ENCODE measurements at regions not wholly inside any gene's neighbourhood (a gene's known extent, or its start where the extent isn't known, plus 50 kb on each side); places are given as distances from the start of the nearest gene placed in this dataset.

DNA sequence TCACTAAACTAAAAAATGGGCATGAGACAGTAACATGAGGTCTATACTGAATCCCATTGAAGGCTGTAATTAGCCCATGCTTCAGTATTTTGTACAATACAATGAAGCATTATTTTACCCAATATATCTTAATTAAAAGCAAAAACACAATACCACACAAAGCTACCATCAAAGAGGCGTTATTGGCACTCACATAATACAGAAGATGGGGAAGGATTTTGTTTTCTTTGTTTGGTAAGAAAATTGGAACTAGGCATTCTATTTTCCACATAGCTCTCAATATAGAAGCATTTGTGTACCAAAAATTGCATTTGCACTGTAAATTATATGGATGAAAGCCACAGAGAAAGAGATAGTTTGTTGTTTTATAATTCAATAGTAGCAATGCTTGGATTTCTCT lies 761.0 kb downstream of the EFNA5 start:
- CTCF ChIA-PET = interaction anchor here (1.5 kb wide), 1 partner anchor 15 kb away, joined by 3 read pairs; no protein-coding TSS in a partner anchor
- no peak overlapping the region for H3K9ac ChIP-seq (replicated peaks; ENCODE audit: extremely low read depth, insufficient read depth, low read length)
- FAIRE-seq (no peak), DNase-seq (ENCODE audit: low read depth, low spot score) (no peak)
- H3K4me2 ChIP-seq (ENCODE audit: insufficient read depth, low read length) = no peak overlapping the region
- H3K4me1 ChIP-seq (ENCODE audit: control insufficient read depth, extremely low read depth, insufficient read depth, low read length) = no peaks in the 10 kb centered on the region
- dilution Hi-C loops (cut with MboI; ENCODE audit: extremely low pct_ligation_motif_present, low sequenced_read_pairs) (no loop called here), intact Hi-C loops (cut with micrococcal nuclease) (no loop called here)
- BruUV-seq (replicated peaks) = no TSS peak
- H3K36me3 ChIP-seq (ENCODE audit: control insufficient read depth in 2 of 2, extremely low read depth in 1 of 2, insufficient read depth in 2 of 2, low read length in 2 of 2) = no peaks in the 10 kb centered on the region
- no peaks in the 10 kb centered on the region for H4K20me1 ChIP-seq (replicated peaks; ENCODE audit: control insufficient read depth, extremely low read depth, insufficient read depth, low read length)
- no peak overlapping the region for H3K27ac ChIP-seq (ENCODE audit: insufficient read depth, low read depth, low read length)
- POLR2A ChIA-PET = no interaction called here
- H3K79me2 ChIP-seq (ENCODE audit: control insufficient read depth, insufficient read depth, low read length) = no peaks in the 10 kb centered on the region
- no peaks in the 10 kb centered on the region for H3K9me1 ChIP-seq (replicated peaks; ENCODE audit: control insufficient read depth, extremely low read depth, insufficient read depth, low read length)
- no peaks in the 10 kb centered on the region for H3K27me3 ChIP-seq (ENCODE audit: control insufficient read depth in 2 of 2, insufficient read depth in 2 of 2, low read length in 2 of 2)
- no peak overlapping the region for H2AFZ ChIP-seq (ENCODE audit: low read depth, low read length)
- no peak overlapping the region for H3K4me3 ChIP-seq (replicated peaks in 1 of 3; ENCODE audit: insufficient read depth in 1 of 3, low read depth in 1 of 3, low read length in 3 of 3)
- H3K9me3 ChIP-seq (replicated peaks; ENCODE audit: control insufficient read depth, insufficient read depth, low read length) = no peaks in the 10 kb centered on the region
- TF ChIP-seq JUN (IDR thresholded peaks at IDR 0.05; ENCODE audit: borderline replicate concordance, insufficient read depth, insufficient read length, low read depth) (no peak), MYC (IDR thresholded peaks at IDR 0.05; ENCODE audit: low read depth, low read length) (no peak), MAX (IDR thresholded peaks at IDR 0.05; ENCODE audit: insufficient read depth, insufficient read length) (no peak)

GRCh38 chr5:106907979-106908378 lies 762.8 kb downstream of the EFNA5 start:
- Histone ChIP-seq H3K4me2 (ENCODE audit: insufficient read depth, low read length) (no peak overlapping the region), H3K36me3 (ENCODE audit: control insufficient read depth in 2 of 2, extremely low read depth in 1 of 2, insufficient read depth in 2 of 2, low read length in 2 of 2) (no peaks in the 10 kb centered on the region), H3K27ac (ENCODE audit: insufficient read depth, low read depth, low read length) (no peak overlapping the region), H3K9me3 (replicated peaks; ENCODE audit: control insufficient read depth, insufficient read depth, low read length) (no peaks in the 10 kb centered on the region), H3K4me3 (replicated peaks in 1 of 3; ENCODE audit: insufficient read depth in 1 of 3, low read depth in 1 of 3, low read length in 3 of 3) (no peak overlapping the region), H4K20me1 (replicated peaks; ENCODE audit: control insufficient read depth, extremely low read depth, insufficient read depth, low read length) (no peaks in the 10 kb centered on the region), H3K4me1 (ENCODE audit: control insufficient read depth, extremely low read depth, insufficient read depth, low read length) (no peaks in the 10 kb centered on the region), H3K27me3 (ENCODE audit: control insufficient read depth in 2 of 2, insufficient read depth in 2 of 2, low read length in 2 of 2) (no peaks in the 10 kb centered on the region), H3K79me2 (ENCODE audit: control insufficient read depth, insufficient read depth, low read length) (no peaks in the 10 kb centered on the region), H3K9me1 (replicated peaks; ENCODE audit: control insufficient read depth, extremely low read depth, insufficient read depth, low read length) (no peaks in the 10 kb centered on the region), H2AFZ (ENCODE audit: low read depth, low read length) (no peak overlapping the region), H3K9ac (replicated peaks; ENCODE audit: extremely low read depth, insufficient read depth, low read length) (no peak overlapping the region)
- BruUV-seq (replicated peaks) = no TSS peak
- intact Hi-C loops (cut with micrococcal nuclease) (no loop called here), dilution Hi-C loops (cut with MboI; ENCODE audit: extremely low pct_ligation_motif_present, low sequenced_read_pairs) (no loop called here)
- POLR2A ChIA-PET = no interaction called here
- no peak for TF ChIP-seq EZH2 (IDR thresholded peaks at IDR 0.05; ENCODE audit: borderline replicate concordance, low read depth, low read length, severe bottlenecking)
- TF ChIP-seq CTCF (IDR thresholded peaks at IDR 0.05; ENCODE audit: extremely low read depth in 1 of 2, insufficient read depth in 1 of 2, low read depth in 1 of 2, low read length in 2 of 2) = no peak
- TF ChIP-seq FOS (IDR thresholded peaks at IDR 0.05; ENCODE audit: borderline replicate concordance, insufficient read depth, low read length) = no peak
- CTCF ChIA-PET = no interaction called here
- DNase-seq (ENCODE audit: low read depth, low spot score) = no peak
- FAIRE-seq = no peak

Measured in endothelial cell of umbilical vein (primary cell).